Right atrium auricular region (tissue), 2 donors: ENCODE measurements at regions not wholly inside any gene's neighbourhood (a gene's known extent, or its start where the extent isn't known, plus 50 kb on each side); places are given as distances from the start of the nearest gene placed in this dataset.
"Not testable (repeated sequence)": the region's sequence is repeated elsewhere in the genome, so short reads cannot be mapped to it uniquely, and the experiment has no call there.

Experiments
- DNase-seq: peaks from one replicate; pipeline ENCODE4 v3.0.0-alpha.2; 2019; ENCODE audit warnings: low spot score
- H3K27ac ChIP-seq, 2 donors: fragments of 200-600 bp; sonication (generic); 1 replicate in 1 of 2; 2 replicates in 1 of 2; pipeline ENCODE4 v1.5.1; 2016 to 2019
- H3K27me3 ChIP-seq, 2 donors: fragments of 200-600 bp; sonication (generic); one replicate each; pipeline versions ENCODE4 v1.5.1 to v1.6.0; 2017 to 2019
- H3K36me3 ChIP-seq: fragments of 200-600 bp; sonication (generic); one replicate; pipeline ENCODE4 v1.5.1; 2016
- H3K4me1 ChIP-seq, 2 donors: fragments of 200-600 bp; sonication (generic); one replicate each; pipeline versions ENCODE4 v1.5.1 to v1.6.0; 2017 to 2019
- H3K4me3 ChIP-seq, 2 donors: fragments of 200-600 bp; sonication (generic); 1 replicate in 1 of 2; 2 replicates in 1 of 2; pipeline ENCODE4 v1.5.1; 2017 to 2019; ENCODE audit warnings: mild to moderate bottlenecking in 1 of 2, moderate library complexity in 1 of 2
- H3K9me3 ChIP-seq, 2 donors: fragments of 200-600 bp; sonication (generic); one replicate each; pipeline ENCODE4 v1.5.1; 2019
- TF ChIP-seq, protein P1 (sequence below), 2 donors: fragments of 200-600 bp; sonication (generic); IDR thresholded peaks; one replicate each; pipeline ENCODE4 v1.5.1; 2019; ENCODE audit warnings: antibody characterized with exemption in 2 of 2

- no peaks in the 10 kb centered on the region for H3K9me3 ChIP-seq
These were observed 115.0 kb downstream of the FZD1 start for GRCh38 chr7:91379236-91379635.

GRCh38 chr7:91379991-91380390 lies 115.8 kb downstream of the FZD1 start:
- no peak for DNase-seq
- Histone ChIP-seq H3K4me1 (no peaks in the 10 kb centered on the region), H3K27me3 (no peaks in the 10 kb centered on the region), H3K4me3 (no peak overlapping the region), H3K27ac (no peak overlapping the region), H3K9me3 (no peaks in the 10 kb centered on the region), H3K36me3 (no peaks in the 10 kb centered on the region)
- TF ChIP-seq, protein P1, sequence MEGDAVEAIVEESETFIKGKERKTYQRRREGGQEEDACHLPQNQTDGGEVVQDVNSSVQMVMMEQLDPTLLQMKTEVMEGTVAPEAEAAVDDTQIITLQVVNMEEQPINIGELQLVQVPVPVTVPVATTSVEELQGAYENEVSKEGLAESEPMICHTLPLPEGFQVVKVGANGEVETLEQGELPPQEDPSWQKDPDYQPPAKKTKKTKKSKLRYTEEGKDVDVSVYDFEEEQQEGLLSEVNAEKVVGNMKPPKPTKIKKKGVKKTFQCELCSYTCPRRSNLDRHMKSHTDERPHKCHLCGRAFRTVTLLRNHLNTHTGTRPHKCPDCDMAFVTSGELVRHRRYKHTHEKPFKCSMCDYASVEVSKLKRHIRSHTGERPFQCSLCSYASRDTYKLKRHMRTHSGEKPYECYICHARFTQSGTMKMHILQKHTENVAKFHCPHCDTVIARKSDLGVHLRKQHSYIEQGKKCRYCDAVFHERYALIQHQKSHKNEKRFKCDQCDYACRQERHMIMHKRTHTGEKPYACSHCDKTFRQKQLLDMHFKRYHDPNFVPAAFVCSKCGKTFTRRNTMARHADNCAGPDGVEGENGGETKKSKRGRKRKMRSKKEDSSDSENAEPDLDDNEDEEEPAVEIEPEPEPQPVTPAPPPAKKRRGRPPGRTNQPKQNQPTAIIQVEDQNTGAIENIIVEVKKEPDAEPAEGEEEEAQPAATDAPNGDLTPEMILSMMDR (IDR thresholded peaks at IDR 0.05): no peak

More at GRCh38 chr7:91379236-91379635, 115.0 kb downstream of the FZD1 start:
- Histone ChIP-seq H3K4me1 (no peaks in the 10 kb centered on the region), H3K4me3 (no peak overlapping the region), H3K27me3 (no peaks in the 10 kb centered on the region), H3K36me3 (no peaks in the 10 kb centered on the region), H3K27ac (no peak overlapping the region)
- TF ChIP-seq, protein P1 (IDR thresholded peaks at IDR 0.05): no peak
- no peak for DNase-seq

- Histone ChIP-seq H3K27ac (no peak overlapping the region), H3K27me3 (no peaks in the 10 kb centered on the region), H3K4me1 (no peaks in the 10 kb centered on the region), H3K36me3 (no peaks in the 10 kb centered on the region), H3K9me3 (no peaks in the 10 kb centered on the region), H3K4me3 (no peak overlapping the region)
- DNase-seq: no peak
- TF ChIP-seq, protein P1 (IDR thresholded peaks at IDR 0.05): no peak
These were observed 119.0 kb downstream of the FZD1 start for GRCh38 chr7:91383053-91383904.

DNA sequence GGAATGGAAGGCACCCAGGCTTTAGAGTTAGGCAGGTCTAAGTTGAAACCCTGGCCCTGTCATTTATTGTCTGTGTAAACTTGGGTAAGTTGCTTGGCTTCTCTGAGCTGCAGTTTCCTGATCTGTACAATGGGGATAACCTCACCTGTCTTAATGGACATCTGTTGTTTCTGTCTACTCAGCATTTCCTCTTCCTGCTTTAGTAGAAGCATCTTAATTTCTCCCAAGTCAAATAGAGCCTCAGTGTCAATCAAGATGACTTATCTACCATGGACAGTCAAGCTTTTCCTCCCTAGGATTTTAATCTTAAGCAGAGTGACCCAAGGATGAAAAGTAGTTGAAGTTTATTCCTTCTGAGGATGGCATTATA lies 119.7 kb downstream of the FZD1 start:
- no peaks in the 10 kb centered on the region for H3K36me3 ChIP-seq
- no peaks in the 10 kb centered on the region for H3K9me3 ChIP-seq
- no peaks in the 10 kb centered on the region for H3K27me3 ChIP-seq
- no peak for DNase-seq
- TF ChIP-seq, protein P1 (IDR thresholded peaks at IDR 0.05): no peak
- no peak overlapping the region for H3K4me3 ChIP-seq
- no peak overlapping the region for H3K27ac ChIP-seq
- no peaks in the 10 kb centered on the region for H3K4me1 ChIP-seq

DNA sequence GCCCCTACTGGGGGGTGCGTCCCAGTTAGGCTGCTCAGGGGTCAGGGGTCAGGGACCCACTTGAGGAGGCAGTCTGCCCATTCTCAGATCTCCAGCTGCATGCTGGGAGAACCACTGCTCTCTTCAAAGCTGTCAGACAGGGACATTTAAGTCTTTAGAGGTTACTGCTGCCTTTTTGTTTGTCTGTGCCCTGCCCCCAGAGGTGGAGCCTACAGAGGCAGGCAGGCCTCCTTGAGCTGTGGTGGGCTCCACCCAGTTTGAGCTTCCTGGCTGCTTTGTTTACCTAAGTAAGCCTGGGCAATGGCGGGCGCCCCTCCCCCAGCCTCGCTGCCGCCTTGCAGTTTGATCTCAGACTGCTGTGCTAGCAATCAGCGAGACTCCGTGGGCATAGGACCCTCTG lies 130.5 kb downstream of the FZD1 start:
- H3K36me3 ChIP-seq, H3K9me3 ChIP-seq, H3K4me3 ChIP-seq, H3K4me1 ChIP-seq, DNase-seq, H3K27me3 ChIP-seq, H3K27ac ChIP-seq: not testable (repeated sequence)

GRCh38 chr7:91395313-91395712 lies 131.1 kb downstream of the FZD1 start:
- not testable (repeated sequence) for H3K4me3 ChIP-seq, H3K27me3 ChIP-seq, H3K9me3 ChIP-seq, DNase-seq, H3K36me3 ChIP-seq, H3K27ac ChIP-seq, H3K4me1 ChIP-seq

DNA sequence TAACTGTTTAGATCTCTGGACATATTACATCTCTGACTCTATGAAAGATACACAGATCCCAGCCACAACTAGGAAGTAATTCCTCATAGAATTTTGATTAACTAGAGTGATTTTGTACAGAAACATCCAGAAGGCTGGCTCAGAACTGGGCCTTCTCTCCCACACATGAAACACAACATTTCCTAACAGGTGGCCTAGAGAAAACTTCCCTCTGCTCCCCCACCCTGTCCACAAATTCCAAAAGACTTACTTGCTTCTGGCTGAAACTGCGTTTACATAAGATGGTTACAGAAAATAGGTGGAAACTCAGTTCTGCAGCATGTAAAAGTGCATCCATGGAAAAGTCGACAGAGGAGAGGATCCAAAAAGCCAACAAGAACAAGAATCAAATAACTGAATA lies 132.9 kb downstream of the FZD1 start:
- TF ChIP-seq, protein P1 (IDR thresholded peaks at IDR 0.05): no peak

More for the DNA sequence above, 132.9 kb downstream of the FZD1 start:
- Histone ChIP-seq H3K27ac (no peak overlapping the region), H3K36me3 (no peaks in the 10 kb centered on the region), H3K4me3 (no peak overlapping the region), H3K27me3 (no peaks in the 10 kb centered on the region), H3K9me3 (no peaks in the 10 kb centered on the region), H3K4me1 (no peaks in the 10 kb centered on the region)
- no peak for DNase-seq
